ENCODE measurements at regions not wholly inside any gene's neighbourhood (a gene's known extent, or its start where the extent isn't known, plus 50 kb on each side); places are given as distances from the start of the nearest gene placed in this dataset.

- peaks cover 0 to 6% (median 0%) of the 10 kb centered on the region in 11 donors for H3K9me3 ChIP-seq
- H3K27ac ChIP-seq = no peak overlapping the region
- no peak overlapping the region for H3K4me3 ChIP-seq
- H3K27me3 ChIP-seq = no peaks in the 10 kb centered on the region
- DNase-seq (no peak), ATAC-seq (no peak)
- H3K36me3 ChIP-seq = no peaks in the 10 kb centered on the region
- no peaks in the 10 kb centered on the region for H3K4me1 ChIP-seq
- no peak for TF ChIP-seq CTCF (IDR thresholded peaks at IDR 0.05)
- WGBS, 2 donors = 82 to 84% methylated on average over 6 of the region's 6 CpGs
- intact Hi-C loops (cut with DNase I) = no loop called here
Measured at GRCh38 chr21:20741445-20741844, 256.8 kb upstream of the NCAM2 start.

DNA sequence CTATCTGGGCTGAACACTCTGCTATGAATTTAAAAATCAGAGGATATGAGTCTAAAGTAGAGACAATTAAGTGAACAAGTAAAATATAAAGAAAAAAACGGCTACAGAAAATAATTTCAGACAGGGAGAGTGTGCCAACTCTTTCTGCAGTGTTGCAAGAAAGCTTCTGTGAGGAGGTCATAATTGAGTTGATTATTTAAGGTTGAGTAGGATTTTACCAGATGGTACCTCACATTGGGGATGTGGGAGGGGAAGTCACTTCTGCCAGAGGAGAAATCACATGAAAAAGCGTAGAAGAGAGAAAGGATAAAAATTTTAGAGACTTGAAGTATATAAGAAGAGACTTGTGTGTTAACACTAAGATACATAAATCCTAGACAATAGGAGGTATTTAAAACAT is 238.0 kb upstream of the NCAM2 start:
- H3K36me3 ChIP-seq = no peaks in the 10 kb centered on the region
- ATAC-seq (no peak), DNase-seq (no peak)
- H3K4me3 ChIP-seq = no peak overlapping the region
- no peak for TF ChIP-seq CTCF (IDR thresholded peaks at IDR 0.05)
- H3K9me3 ChIP-seq = peaks cover 0 to 29% (median 0%) of the 10 kb centered on the region in 11 donors
- 66 to 67% methylated on average over 2 of the region's 2 CpGs for WGBS, 2 donors
- no peaks in the 10 kb centered on the region for H3K27me3 ChIP-seq
- intact Hi-C loops (cut with DNase I) = no loop called here
- H3K4me1 ChIP-seq = no peaks in the 10 kb centered on the region
- H3K27ac ChIP-seq = no peak overlapping the region

- Histone ChIP-seq H3K27me3 (no peaks in the 10 kb centered on the region), H3K9me3 (peaks cover 0 to 59% (median 0%) of the 10 kb centered on the region in 11 donors), H3K4me3 (no peak overlapping the region), H3K4me1 (no peaks in the 10 kb centered on the region), H3K27ac (no peak overlapping the region), H3K36me3 (no peaks in the 10 kb centered on the region)
- DNase-seq (no peak), ATAC-seq (no peak)
- intact Hi-C loops (cut with DNase I) = no loop called here
- 93% methylated on average over 1 of the region's 1 CpG for WGBS, 2 donors
- TF ChIP-seq CTCF (IDR thresholded peaks at IDR 0.05) = no peak
Measured at GRCh38 chr21:20774737-20775136, 223.5 kb upstream of the NCAM2 start.

GRCh38 chr21:20779321-20779720 is 218.9 kb upstream of the NCAM2 start:
- 59 to 63% methylated on average over 2 of the region's 2 CpGs for WGBS, 2 donors
- ATAC-seq (no peak), DNase-seq (no peak)
- Histone ChIP-seq H3K9me3 (peaks cover 0 to 46% (median 0%) of the 10 kb centered on the region in 11 donors), H3K4me1 (no peaks in the 10 kb centered on the region), H3K27me3 (no peaks in the 10 kb centered on the region), H3K4me3 (no peak overlapping the region), H3K36me3 (no peaks in the 10 kb centered on the region), H3K27ac (no peak overlapping the region)
- intact Hi-C loops (cut with DNase I) = no loop called here
- no peak for TF ChIP-seq CTCF (IDR thresholded peaks at IDR 0.05)

DNA sequence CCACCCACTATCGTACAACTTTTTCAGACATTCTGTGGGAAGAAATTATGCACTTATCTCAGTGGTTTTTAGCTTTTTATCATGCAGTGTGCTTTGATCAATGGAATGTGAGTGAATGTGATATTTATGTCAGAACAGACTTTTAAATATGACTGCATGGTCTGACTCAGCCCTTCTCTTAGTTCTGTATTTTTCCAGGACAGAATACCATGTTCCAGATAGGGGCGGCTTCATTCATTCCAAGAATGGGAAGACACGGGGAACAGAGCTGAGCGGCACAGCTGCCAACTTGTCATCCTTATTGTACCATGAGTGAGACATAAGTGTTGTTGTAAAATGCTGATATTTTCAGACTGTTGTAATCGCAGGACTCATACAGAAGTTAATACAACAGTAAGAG is 214.6 kb upstream of the NCAM2 start:
- Histone ChIP-seq H3K4me1 (no peaks in the 10 kb centered on the region), H3K36me3 (no peaks in the 10 kb centered on the region), H3K27ac (no peak overlapping the region), H3K4me3 (no peak overlapping the region), H3K27me3 (no peaks in the 10 kb centered on the region), H3K9me3 (peaks cover 0 to 32% (median 0%) of the 10 kb centered on the region in 11 donors)
- no peak for DNase-seq
- intact Hi-C loops (cut with DNase I) = no loop called here
- TF ChIP-seq CTCF (IDR thresholded peaks at IDR 0.05) = no peak
- ATAC-seq = no peak
- 68 to 79% methylated on average over 5 of the region's 5 CpGs for whole genome bisulfite sequencing, 2 donors
